ENCODE measurements at regions not wholly inside any gene's neighbourhood (a gene's known extent, or its start where the extent isn't known, plus 50 kb on each side); places are given as distances from the start of the nearest gene placed in this dataset.
A peak's percentile ranks its signal among the peaks of the same experiment; 100 is the strongest.

DNA sequence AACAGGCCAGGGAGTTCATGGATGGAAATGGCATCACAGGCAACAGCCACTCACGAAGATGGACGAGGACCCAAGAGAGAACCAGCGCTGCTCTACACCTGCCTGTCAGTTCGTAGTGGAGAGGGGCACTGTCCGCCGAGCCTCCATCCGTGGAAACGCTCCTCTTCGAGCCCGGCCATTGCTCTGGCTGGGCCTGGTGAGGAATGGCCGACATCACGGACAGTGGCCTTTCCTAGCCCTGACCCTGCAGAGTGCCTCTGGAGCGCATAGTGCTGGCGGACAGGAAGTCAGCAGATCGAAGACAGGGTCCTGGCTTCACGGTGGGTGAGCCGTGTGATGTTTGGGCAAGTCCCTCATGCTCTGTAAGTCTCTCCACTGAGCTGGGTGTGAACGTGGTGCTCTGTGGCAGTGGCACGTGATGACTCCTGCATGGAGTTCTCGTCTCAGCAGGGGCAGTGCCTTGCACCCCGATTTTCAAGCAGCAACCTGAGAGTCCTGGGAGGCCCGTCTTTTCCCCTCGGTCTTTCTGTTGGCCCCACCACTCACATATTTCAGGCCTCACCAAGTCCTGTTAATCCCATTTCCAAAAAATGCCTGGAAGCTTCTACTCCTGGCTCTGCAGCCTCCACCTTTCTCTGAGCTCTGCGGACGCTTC is 214.4 kb downstream of the ERMARD start:
- no peak for DNase-seq (ENCODE audit: low read depth)

- no peak for DNase-seq (ENCODE audit: low read depth)
Observed at GRCh38 chr6:169965239-169965638, 213.8 kb downstream of the ERMARD start.

GRCh38 chr6:169964486-169965180 is 213.2 kb downstream of the ERMARD start:
- no peak for DNase-seq (ENCODE audit: low read depth)

GRCh38 chr6:169963581-169964297 is 212.3 kb downstream of the ERMARD start:
- DNase-seq (ENCODE audit: low read depth): no peak

DNA sequence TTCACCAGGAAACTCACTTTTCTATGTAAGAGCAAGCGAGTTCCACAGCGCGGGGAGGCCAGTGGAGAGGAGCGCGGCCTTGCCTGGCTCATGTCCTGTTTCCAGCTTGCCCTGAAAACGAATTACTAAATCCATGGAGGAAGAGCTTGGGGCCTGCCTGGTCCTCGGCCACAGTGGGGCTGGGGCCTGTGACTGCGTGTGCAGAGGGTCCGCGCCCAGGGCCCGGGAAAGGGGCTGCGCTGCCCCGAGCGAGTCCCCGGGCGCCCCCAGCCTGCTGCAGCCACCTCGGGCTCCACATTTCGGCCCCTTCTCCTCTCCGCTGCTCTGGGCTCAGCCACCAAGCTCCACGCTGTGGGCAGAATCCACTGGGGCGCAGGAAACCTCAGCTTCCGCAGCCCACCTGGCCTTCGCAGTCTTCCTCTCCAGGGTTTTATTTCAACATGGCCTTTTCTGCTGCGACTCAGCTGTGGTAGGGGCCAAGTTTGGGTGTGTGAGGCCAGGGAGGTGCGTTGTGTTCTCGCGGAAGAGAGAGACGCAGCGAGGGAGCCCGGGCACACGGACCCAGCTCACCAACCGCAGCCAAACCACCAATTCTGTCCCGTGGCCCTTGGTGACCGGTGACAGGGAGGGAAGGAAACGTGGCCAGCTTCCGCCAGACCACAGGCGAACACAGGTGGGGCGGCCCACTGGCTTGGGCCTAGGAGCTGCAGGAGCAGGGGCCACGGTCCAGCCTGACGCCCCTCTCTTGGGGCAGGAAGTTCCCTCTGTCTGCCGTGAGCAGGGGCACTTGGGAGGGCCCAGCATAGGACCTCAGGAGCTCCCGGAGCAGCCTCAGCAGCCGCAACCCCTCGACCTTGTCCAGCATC is 211.4 kb downstream of the ERMARD start:
- no peak for DNase-seq (ENCODE audit: low read depth)

DNA sequence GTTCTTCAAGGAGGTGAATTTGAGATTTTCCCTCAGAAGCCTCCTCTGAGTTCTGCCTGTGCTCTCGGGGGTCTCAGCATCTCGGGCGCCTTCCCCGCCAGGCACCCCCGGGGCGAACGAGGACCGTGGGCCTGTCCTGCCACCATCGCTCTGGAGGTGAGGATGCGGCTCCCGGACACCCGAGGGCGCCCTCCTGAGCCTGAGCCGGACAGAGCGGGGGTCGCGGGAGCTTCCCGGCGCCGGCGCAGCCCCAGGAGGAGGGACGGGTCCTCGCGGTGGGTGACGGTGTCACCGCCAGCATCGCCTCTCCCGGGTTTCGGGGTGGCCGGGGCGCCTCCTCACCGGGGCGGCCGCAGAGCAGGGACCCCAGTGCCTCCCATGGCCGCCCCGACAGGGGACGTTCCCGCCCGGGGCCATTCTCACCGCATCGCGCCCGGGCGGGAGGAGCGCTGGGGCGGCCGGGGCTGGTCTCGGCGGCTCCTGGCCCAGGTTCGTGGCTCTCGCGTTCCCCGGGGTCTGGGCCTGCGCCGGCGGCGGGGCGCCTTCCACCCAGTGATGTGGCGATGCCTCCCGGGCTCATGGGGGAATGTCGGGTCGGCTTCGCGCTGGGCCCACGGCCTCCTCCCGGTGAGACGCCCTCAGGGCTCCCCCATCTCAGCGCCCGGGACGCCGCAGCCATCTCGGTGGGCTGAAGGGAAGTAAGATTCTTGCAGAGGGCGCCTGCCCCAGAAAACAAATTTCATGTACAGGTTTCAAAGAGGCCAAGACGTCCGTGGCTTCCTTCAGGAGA is 210.5 kb downstream of the ERMARD start:
- DNase-seq (ENCODE audit: low read depth): no peak

GRCh38 chr6:169960886-169961611 is 209.6 kb downstream of the ERMARD start:
- no peak for DNase-seq (ENCODE audit: low read depth)

DNA sequence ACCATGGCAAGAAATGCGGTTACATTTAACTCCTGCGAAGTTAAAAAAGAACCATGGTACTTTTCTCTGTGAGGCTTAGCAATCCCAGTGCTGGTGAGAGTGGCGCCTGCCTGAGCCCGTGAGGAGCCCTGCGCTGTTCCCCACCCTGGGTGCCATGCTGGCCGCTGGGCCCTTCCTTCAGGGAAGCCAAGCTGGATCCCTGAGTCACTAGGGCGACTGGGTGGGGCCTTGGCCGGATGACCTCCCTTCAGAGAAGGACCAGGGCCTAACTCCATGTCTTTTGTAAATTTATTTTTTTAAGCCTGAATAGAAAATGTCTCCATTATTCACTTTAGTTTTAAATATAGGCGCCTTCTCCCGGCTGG is 209.1 kb downstream of the ERMARD start:
- DNase-seq (ENCODE audit: low read depth): no peak

DNA sequence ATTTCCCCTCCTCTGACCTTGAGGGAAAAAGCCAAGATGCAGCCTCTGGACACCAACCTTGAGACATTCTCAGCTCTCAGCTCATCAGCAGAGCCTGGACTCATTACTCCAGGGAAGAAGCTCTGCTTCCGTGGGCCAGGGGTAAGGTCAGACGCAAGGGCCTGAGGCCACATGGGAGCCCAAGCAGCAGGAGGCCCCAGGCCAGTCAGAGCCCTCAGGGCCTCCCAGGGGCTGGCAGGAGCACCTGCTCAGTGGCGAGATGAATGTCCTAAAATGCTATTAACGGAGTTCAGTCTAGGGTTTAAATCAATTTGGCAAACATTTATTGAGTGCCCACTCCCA is 208.6 kb downstream of the ERMARD start:
- DNase-seq (ENCODE audit: low read depth): no peak

GRCh38 chr6:169959136-169960002 is 207.9 kb downstream of the ERMARD start:
- DNase-seq (ENCODE audit: low read depth): no peak

DNA sequence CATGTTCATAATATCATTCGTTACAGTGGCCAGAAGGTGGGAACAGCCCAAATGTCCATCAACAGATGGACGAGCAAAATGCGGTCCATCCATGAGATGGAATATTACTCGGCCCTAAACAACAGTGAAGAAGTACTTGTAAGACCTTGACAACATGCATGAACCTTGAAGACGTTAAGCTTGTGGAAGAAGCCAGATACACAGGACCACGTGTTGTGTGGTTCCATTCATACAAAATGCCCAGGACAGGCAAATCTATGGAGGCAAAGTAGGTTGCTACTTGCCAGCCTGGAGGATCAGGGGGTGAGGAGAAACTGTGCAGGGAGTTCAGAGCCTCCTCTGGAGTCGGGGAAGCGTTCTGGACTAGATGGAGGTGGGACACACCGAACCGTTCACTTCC is 207.1 kb downstream of the ERMARD start:
- no peak for DNase-seq (ENCODE audit: low read depth)

- DNase-seq (ENCODE audit: low read depth): no peak
Observed at GRCh38 chr6:169957351-169957963, 206.0 kb downstream of the ERMARD start.

DNA sequence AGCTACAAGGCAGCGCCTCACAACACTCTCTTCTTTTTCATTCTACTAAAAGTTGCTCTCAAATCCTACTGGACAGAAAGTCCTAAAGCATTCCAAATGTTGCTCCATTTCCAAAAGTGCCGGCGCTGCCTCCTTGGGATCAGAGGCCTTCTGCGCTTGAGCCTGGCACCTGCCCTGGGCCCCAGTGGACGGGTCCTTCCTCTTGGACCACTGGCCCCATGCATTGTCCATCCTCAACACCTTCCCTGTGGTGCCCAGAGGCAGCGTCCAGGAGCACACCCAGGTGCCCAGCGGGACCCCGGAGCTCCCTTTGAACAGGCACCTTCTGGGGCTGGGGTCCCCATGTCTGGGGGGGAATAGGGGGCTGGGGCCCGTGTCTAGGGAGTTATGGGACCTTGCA is 205.2 kb downstream of the ERMARD start:
- no peak for DNase-seq (ENCODE audit: low read depth)

GRCh38 chr6:169955731-169956437 is 204.5 kb downstream of the ERMARD start:
- no peak for DNase-seq (ENCODE audit: low read depth)

DNA sequence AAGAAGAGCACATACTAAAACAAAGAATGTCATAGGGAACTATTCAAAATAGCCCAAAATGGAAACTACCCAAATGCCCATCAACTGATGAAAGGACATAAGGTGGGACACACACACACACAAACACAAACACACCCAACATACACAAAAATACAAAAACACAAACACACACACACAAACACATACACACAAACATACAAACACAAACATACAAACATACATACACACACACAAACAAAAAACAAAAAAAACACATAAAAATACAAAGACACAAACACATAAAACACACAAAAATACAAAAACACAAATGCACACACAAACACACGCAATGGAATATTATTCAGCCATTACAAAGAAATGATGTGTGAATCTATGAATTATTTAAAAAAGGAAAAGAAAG is 203.6 kb downstream of the ERMARD start:
- DNase-seq (ENCODE audit: low read depth): no peak

- no peak for DNase-seq (ENCODE audit: low read depth)
Observed at GRCh38 chr6:169953686-169954085, 202.3 kb downstream of the ERMARD start.

DNA sequence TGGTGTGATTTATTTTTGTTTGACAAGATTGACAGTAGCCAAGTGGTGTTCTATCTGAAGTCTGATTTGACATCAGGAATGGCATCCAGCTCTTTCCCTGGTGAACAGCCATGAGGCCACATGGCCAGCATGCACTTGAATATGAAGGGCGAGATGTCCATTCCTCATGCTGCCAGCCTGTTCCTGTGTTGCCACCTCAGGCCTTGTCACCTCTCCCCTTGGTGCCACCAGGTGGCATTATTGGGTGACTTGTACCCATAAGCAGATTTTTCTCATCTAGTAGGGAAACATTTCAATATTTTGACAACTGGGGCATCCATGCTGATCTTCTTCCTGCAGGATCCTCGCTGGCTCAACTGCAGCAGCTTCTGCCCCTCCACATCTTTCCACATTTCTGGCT is 199.1 kb downstream of the ERMARD start:
- DNase-seq (ENCODE audit: low read depth): peak; percentile 5

- no peak for DNase-seq (ENCODE audit: low read depth)
Observed at GRCh38 chr6:169949511-169950097, 198.2 kb downstream of the ERMARD start.

DNA sequence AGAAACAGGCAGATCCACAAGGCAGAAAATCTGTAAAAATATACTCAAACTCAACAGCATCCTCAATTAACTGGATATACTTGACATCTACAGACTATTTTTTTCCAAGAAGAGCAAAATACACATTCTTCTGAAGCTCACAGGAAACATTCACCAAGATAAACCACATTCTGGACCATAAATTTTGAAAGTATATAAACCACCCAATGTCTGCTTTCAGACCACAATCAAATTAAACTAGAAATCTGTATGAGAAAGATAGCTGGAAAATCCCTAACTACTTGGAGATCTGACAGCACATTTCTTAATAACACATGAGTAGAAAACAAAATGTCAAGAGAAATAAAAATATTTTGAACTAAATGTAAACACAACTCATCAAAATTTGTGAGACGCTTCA is 195.5 kb downstream of the ERMARD start:
- no peak for DNase-seq (ENCODE audit: low read depth)
